ENCODE measurements at regions not wholly inside any gene's neighbourhood (a gene's known extent, or its start where the extent isn't known, plus 50 kb on each side); places are given as distances from the start of the nearest gene placed in this dataset.
"Not testable (repeated sequence)": the region's sequence is repeated elsewhere in the genome, so short reads cannot be mapped to it uniquely, and the experiment has no call there.

DNA sequence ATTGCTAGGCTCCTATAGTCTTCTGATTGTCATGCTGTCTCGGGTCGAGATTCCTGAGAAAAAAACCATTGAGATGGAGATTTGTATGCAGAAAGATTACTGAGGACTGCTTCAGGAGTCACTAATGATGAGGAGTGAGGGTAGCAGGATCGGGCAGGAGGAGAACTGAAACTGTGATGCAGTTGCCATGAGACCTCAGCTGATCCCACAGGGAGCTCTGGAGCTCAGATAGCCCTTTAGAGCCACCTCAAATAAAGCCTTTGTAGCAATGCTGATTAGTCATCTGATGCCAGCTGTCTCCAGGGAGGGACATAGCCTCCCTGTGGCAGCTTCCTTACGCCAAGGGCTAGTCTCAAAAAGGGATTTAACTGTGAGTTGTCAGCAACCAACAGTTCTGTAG, 256.9 kb downstream of the DMAC1 start:
- no peak for DNase-seq (ENCODE audit: low read depth)

DNA sequence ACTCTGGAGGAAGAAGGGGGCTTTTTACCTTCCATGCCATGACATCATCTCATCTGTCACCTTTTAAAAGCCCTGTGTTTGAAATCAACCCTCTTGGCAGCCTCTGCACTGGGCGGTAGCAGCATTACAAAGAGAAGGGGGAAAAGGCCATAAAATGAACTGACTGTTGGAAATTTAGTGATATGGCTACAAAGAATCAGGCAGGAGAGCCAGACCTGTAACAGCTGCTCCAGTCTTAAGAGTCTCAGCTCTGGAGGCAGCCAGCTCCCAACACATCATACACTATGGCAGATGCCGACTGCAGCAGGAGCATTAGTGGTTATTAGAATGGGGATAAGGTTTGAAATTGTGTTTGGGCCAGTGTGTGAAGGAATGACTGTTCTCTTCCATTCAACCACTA, 257.5 kb downstream of the DMAC1 start:
- no peak for DNase-seq (ENCODE audit: low read depth)

DNA sequence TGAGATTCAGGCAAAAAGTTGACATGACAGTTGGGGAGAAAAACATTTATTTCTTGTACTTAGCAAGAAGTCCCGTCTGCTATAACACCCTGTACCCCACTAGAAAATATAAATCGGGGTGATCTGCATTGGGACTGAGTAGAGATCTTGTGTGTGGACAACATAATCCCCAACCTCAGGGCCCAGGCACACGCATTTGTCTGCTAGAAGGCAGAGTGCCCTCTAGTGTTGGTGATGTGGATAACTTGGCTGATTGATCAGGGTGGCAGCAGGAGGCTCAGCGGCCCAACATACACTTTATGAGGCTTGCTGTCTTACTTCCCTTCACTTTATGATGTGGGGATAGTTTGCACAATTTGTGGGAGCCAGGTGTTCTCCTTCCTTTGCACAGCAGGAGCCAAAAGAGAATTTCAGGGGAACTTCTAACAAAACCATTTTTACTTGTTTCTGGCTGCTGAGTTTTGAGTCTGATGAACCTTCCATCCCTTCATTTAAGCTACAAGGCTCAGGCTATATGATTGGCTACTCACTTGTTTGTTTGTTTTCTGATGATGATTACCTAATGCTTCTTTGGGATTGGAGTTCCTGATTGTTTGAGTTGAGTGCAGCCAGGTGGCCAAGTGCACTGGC, 263.2 kb downstream of the DMAC1 start:
- peak; percentile 17 for DNase-seq (ENCODE audit: low read depth)

DNA sequence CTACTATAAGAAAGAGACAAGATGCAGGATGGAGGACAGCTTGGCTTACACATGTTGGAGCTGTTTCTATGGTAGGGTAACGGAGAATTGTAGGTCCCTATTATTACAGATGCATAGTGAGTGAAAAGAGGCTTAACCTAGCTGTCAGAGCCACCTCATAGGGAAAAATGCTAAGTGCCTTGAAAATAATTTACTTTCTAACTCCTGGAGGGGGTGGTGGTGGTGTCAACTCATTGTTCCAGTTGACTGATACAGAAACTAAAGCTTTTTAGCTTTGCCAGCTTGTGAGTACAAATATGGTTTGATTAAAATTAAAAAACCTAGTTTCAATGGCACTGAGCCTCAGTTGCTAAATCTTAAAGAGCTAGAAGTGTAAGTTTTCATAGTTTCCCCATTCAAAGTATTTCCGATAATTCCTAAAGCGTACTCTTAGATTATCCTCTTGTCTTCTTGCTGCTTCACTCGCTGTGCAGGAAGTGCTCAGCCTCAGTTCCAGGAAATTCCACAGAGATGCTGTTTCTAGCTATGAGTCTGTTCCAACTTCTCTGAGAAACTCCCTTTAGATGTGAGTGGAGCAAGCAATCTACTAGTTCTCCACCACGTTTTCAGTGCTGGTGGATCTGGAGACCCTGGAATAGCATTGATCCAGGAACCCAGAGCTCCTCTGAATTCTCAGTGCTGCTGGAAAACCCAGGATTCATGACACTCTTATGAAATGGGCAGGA, 265.2 kb downstream of the DMAC1 start:
- no peak for DNase-seq (ENCODE audit: low read depth)

DNA sequence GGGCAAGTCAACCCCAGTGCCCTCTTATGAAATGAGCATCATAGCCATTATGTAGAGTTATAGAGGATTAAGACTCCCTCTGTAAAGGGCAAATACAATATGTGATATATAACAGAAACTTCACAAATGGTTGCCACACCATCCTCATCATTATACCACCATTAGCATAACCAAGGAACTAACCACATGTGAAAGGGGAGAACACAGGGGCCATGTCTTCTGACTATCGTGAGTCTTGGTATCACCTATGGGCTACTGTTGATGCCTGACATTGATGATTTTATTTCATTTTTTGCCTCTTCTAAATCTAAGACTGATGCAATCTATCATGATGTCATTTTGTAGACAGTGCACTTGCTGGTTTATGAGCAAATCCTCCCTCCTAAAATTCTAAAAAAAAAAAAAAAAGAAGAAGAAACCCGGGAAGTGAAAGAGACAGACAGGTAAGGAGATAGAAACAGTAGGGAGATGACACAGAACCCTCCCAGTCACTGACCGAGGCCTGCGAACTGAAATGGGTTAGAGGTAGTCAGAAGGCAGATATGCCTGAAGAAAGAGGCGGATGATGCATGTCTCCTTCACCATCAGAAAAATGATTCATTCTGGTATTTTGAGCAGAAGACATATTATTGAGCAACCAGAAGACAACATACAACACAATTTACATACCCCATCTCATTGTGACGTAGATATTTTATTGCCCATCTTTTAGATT, 266.0 kb downstream of the DMAC1 start:
- no peak for DNase-seq (ENCODE audit: low read depth)

DNA sequence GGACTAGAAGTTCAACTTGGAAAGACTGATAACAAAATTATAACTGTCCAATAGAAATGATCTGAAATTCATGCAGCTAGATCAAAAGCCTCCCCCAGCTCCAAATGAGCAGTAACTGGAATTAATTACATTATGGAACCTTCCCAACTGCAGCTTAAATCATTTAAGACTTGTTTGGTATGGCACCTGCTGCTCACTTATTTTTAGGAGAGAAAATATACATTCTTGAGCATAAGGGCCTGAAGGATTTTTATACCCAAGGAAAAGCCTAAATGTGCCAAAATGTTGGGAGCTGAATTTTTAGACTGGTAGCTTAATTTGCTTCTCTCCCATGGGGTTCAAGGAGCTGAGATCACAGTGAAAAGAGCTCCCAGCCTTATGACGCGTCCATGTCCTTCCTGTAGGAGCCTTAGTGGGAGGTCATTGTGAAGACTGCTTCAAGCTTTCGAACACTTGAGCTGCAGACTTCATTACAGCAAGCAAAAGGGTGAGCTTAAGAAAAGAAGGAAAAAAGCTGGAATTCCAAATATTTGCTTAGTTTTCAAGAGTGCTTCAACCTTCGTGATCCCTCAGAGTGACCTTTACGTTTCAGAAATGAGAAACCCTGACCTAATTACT, 276.0 kb downstream of the DMAC1 start:
- no peak for DNase-seq (ENCODE audit: low read depth)

DNA sequence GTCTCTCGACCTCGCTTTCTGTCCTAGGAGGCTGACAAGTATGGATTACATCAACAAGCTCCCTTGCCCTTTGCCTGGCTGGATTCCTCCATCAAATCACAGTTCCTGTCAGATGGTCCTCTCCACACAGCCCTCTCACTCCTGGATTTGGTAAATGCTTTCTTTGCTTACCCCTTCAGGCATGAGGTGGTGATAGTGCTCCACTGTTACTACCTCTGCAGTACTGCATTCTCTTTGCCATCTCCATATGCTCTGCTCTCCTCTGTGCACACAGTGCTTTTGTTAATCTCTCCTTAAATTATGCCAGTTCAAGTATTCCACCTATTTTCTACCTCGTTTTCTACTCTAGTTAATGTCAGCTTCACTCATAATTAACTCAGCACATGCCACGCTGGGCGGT, 279.2 kb downstream of the DMAC1 start:
- DNase-seq (ENCODE audit: low read depth): no peak

DNA sequence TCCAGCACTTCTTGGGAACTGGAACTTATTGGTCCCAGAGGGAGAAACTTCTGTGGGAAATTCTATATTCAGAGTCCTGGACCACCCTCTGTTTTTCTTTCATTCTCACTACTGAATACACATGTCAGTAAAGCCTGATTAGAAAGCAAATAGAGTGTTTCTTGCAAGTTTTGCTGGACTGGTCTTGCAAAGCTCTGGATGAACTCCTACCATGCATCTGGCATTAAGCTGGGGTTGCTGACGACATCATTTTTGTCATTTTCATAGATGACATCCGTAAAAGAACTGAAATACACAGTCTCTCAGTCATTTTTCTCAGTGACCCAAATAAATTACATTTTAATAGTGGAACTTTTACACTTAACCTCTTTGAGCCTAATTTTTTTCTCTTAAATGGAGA, 283.2 kb downstream of the DMAC1 start:
- DNase-seq (ENCODE audit: low read depth): no peak

DNA sequence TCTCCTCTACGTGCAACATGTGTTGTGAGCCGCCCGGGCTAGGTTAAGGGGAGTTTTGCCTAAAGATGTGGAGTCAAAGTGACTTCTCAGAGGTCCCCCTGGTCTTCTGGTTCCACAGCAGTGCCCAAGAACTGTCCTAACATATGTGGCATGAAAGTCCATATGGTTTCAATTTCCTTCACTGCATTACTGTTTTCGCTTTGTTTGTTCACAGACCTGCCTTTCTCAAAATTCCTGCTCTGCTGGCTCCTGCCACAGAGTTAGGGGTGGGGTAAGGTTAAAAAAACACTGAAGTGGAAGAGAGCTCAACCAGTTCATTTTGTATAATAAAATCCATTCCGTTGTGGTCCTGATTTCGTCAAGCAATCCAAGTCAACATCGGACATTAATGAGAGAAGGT, 289.4 kb downstream of the DMAC1 start:
- no peak for DNase-seq (ENCODE audit: low read depth)

DNA sequence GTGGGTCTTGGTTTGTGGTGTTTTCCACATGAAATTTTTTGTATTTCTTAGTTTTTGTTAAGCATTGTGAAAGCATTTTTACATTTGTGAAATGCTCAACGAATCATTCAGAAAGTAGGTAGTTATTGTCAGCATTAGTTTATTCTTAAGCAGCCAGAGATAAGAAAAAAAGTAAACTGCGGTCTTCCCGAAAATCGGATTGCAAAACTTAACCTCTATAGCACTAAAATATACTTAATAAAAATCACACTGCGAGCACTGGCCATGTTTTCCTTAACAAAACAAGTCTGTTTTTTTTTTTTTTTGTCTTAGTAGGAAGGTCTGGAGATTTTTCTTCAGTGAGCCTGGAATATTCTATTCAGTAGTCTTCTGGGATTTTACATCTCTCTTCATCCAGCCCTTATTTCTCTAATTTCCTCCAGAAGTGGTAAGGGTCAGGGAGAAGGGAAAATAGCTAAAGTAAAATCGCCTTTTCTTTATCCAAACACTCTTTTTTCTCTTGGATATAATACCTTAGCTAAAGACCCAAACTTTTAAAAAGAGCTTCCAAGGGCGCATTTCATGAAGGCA, 289.9 kb downstream of the DMAC1 start:
- DNase-seq (ENCODE audit: low read depth): no peak

DNA sequence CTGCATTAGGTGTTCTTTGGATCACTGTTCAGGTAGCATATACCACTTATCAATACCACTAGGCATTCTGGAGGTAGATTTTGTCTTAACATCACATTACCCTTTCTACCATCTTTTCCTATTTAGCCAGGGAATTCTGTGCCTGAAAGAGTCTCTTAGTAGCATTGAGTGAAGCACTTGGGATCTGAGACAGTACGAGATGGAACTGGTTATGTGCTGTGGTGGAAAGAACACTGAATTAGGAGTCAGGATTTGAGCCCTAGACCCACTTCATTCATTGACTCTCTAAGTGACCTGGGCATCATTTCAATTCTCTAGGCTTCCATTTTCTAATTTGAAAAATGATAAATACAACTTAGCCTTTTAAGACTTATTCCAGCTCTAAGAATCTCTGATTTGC, 291.1 kb downstream of the DMAC1 start:
- DNase-seq (ENCODE audit: low read depth): no peak

DNA sequence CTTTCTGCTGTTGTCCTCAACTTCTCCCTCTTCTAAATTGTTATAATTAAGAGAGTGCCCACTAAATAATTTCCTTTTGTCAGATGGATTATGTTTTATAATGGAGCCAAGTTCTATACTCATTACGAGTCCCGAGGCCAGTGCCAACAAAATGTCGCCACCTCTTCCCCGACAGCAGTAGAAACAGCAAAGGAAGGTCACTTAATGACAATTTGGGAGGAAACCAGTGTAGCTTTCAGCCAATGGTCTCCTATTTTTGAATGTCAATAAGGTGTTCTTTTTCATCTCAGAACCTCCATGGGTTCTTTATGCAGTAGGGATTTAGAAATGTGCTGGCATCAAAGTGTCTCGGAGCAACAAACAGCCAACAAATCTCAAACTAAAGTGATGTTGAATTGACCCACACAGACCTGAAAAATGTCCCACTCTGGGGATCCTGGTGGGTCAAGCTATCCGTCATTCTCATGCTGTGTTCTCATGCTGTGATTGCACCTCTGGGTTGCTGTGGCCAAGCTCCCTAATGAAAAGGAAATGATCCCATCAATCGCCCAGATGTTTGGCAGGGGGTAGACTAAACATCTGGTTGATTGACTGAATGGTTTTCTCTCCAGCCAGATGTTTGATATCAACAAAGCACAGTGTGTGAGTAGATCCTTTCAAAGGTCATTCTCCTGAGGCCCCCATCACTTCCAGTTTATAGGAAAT, 291.9 kb downstream of the DMAC1 start:
- no peak for DNase-seq (ENCODE audit: low read depth)

DNA sequence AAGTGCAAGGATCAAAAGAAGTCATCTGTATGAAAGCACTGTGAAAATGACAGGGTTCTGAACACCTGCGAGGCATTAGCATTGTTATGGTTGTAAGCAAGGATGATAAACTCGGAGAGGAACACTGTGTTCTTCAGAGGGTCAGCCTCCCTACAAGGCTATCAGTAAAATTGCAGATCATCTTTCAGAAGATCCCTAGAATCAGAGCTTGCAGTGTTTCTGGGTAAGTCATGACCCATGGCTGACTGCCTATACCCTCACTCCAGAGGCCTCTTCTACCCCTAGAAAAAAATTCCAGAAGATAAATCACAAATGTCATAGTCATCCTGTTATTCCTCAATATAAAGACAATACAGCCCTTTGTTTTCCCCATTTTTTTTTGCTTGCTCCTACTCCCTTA, 292.6 kb downstream of the DMAC1 start:
- DNase-seq (ENCODE audit: low read depth): no peak

DNA sequence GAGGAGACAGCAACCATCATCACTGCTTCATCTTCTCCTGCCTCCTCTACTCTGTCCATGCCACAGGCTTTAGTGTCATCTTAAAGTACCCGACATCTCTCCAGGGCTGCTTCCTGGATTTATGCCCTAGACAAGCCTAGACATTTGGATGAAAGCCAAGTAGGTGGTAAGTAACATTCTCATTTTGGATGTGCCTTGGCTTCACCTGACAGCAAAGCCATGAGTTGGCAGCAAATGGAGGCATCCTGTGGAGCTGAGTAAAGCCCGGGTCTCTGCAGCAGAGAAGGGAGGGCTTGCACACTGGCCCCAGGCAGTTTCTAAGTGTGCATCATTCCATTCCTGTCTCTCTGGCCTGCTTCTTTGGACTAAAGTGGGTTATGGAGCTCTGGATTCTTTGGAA, 299.1 kb downstream of the DMAC1 start:
- DNase-seq (ENCODE audit: low read depth): no peak

DNA sequence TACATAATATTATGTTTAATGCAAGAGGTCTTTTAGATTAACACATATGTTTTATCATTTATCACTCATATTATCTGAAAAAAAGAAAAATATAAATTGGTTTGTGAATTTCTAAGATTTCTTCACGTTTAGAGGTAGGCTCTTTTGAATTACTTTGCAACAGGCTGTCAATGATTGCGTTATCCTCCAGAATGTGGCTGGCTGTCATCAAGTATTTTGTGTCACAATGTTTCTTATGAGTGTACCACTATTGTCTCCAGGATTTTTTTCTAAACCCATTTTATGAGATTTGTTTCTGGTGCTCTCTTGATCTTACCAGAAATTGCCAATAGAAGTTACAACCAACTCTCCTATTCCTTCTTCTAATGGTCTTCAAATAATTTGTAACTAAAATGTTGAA, 307.9 kb downstream of the DMAC1 start:
- DNase-seq (ENCODE audit: low read depth): no peak

DNA sequence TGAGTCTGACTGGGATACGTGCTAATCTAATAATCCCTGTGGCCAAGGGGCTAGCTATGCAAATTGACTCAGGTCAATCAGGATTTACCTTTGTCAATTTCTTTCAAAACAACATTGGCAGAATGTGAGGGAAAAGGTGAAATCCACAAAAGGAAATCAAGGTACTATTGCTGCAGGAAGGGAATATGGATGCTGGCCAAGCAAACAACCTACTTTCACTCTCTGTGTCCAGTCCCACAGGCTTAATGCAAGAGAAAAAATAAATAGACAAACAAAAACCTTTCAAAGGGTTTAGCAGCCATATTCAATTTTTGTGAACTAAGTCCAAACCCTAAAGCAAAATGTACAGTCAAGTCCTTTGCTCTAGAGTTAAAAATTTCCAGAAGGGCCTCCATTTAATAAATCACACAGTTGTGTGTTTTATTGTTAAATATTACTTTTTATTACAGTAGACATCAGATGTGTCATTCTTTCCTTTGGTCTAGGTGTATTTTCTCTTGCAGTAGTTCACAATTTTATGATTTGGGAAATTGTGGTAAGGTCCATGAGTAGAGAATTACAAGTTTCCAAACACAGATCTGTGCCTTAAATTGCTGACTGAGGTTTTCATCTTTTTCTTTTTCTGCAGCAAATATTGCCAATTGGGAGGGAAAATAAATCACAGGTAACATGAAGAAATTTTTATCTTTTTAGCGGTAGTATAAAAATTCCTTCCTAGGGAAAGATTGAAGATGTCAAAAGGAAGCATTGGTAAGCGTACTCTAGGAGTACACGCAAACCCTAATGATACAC, 309.1 kb downstream of the DMAC1 start:
- no peak for DNase-seq (ENCODE audit: low read depth)

DNA sequence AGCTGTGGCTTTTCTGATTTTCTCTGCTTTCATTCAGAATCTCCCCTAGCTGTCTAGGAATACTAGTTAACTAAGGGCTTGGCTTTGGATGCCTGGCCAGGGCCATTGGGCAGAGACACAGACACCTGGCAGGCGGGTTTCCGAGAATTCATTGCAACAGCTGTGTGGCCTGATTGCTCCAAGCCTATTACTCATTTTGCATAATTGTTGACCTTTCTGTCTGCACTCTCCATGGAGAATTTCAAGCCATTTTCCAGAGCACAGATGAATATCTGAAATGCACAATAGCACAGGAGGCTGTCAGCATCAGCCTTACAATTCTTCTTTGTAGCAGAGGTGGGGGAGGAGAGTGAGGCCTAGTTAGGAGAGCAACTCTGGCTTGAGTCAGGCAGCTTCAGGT, 310.5 kb downstream of the DMAC1 start:
- DNase-seq (ENCODE audit: low read depth): no peak

DNA sequence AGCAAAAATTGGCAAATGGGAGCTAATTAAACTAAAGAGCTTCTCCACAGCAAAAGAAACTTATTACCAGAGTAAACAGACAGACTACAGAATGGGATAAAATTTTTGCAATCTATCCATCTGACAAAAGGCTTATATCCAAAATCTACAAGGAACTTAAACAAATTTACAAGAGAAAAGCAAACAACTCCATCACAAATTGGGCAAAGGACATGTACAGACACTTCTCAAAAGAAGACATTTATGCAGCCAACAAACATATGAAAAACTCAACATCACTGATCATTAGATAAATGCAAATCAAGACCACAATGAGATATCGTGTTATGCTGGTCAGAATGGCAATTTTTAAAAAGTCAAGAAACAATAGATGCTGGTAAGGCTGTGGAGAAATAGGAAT, 315.6 kb downstream of the DMAC1 start:
- DNase-seq (ENCODE audit: low read depth): not testable (repeated sequence)

DNA sequence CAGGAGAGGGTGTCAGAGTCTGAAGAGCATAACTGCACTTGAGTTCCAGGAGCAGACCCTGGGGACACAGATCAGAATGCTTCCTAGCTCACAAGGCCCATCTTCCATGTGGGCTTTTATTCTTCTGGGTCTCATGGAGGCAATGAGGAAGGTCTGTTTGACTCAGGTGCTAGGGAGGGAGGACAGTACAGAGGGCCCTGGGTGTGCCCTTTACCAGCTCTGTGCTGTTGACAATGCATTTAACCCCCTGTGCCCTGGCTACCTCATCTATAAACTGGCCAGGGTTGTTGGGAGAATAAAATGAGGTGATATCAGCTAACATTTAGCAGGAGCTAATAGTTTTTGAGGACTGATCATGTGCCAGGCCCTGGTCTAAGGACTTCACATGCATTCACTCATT, 318.0 kb downstream of the DMAC1 start:
- DNase-seq (ENCODE audit: low read depth): no peak

DNA sequence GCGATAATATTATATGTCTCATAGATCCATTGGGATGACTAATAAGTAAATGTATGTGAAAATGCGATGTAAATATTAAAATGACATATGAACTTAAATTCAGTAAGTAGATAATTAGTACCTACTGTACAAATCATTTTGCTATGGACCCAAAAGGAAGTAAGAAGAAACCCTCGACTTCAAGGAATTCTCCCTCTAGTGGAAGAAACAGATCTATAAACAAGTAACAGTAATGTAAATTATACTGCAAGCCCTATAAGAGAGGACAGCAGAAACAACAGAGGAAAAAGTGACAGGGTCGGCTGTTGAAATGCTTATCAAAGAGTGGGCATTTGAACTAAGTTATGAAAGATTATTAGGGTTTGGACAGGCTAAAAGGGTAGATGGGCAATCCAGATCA, 320.3 kb downstream of the DMAC1 start:
- no peak for DNase-seq (ENCODE audit: low read depth)

DNA sequence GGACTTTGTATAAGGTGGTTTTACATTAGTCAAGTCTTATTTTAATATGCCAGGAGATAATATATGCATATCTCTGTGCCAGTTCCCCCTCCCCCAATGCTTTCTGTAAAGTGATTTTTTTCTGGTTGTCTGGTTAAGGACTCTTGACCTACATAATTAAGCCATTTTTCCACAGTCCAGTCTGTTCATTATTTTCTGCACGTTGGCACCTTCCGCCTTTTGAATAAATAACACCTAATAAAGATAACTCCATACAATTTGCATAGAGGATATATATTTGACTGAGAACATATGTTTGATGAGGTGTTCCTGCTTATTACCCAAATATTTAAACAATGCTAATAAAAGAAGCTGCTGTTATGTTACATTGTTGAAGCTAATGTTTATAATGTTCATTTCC, 320.9 kb downstream of the DMAC1 start:
- no peak for DNase-seq (ENCODE audit: low read depth)

All from activated T-cell treated with anti-CD3 and anti-CD28 coated beads for 24 hours (primary cell).